ENCODE measurements at regions not wholly inside any gene's neighbourhood (a gene's known extent, or its start where the extent isn't known, plus 50 kb on each side); places are given as distances from the start of the nearest gene placed in this dataset.

- intact Hi-C loops (cut with micrococcal nuclease), result no loop called here
- no peak overlapping the region for H3K9ac ChIP-seq (ENCODE audit: low read length)
- H2AFZ ChIP-seq (ENCODE audit: insufficient read depth, low read depth, low read length, poor library complexity, severe bottlenecking), result no peak overlapping the region
- H3K27ac ChIP-seq (ENCODE audit: low read length in 2 of 2), result no peak overlapping the region
- TF ChIP-seq, protein P1, sequence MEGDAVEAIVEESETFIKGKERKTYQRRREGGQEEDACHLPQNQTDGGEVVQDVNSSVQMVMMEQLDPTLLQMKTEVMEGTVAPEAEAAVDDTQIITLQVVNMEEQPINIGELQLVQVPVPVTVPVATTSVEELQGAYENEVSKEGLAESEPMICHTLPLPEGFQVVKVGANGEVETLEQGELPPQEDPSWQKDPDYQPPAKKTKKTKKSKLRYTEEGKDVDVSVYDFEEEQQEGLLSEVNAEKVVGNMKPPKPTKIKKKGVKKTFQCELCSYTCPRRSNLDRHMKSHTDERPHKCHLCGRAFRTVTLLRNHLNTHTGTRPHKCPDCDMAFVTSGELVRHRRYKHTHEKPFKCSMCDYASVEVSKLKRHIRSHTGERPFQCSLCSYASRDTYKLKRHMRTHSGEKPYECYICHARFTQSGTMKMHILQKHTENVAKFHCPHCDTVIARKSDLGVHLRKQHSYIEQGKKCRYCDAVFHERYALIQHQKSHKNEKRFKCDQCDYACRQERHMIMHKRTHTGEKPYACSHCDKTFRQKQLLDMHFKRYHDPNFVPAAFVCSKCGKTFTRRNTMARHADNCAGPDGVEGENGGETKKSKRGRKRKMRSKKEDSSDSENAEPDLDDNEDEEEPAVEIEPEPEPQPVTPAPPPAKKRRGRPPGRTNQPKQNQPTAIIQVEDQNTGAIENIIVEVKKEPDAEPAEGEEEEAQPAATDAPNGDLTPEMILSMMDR (IDR thresholded peaks at IDR 0.05), result no peak
- no peak for TF ChIP-seq EZH2 (IDR thresholded peaks at IDR 0.05; ENCODE audit: borderline replicate concordance, insufficient read depth, low read depth, low read length, poor library complexity, severe bottlenecking)
- POLR2A ChIA-PET, result no interaction called here
- Mint-ChIP-seq H3K4me1 (no peaks in the 10 kb centered on the region), H3K9me3 (ENCODE audit: insufficient read depth) (no peaks in the 10 kb centered on the region), H3K4me3 (no peak overlapping the region), H3K27ac (no peak overlapping the region), H3K27me3 (no peaks in the 10 kb centered on the region)
- WGBS (ENCODE audit: insufficient coverage), result 86% methylated on average over 5 of the region's 6 CpGs
- no peaks in the 10 kb centered on the region for H3K4me1 ChIP-seq (ENCODE audit: control insufficient read depth in 2 of 2, insufficient read depth in 2 of 2, low read length in 2 of 2)
- CTCF ChIA-PET, result no interaction called here
- H3K4me3 ChIP-seq (ENCODE audit: control extremely low read depth in 1 of 5, extremely low read depth in 1 of 5, insufficient read depth in 1 of 5, low read depth in 2 of 5, low read length in 4 of 5), result no peak overlapping the region
- no peak overlapping the region for H3K4me2 ChIP-seq (replicated peaks; ENCODE audit: low read depth, low read length, poor library complexity, severe bottlenecking)
- no peaks in the 10 kb centered on the region for H3K27me3 ChIP-seq (replicated peaks in 1 of 4; ENCODE audit: control extremely low read depth in 1 of 4, control insufficient read depth in 3 of 4, insufficient read depth in 4 of 4, low read length in 3 of 4)
- H3K79me2 ChIP-seq (ENCODE audit: control insufficient read depth, insufficient read depth, low read length), result no peaks in the 10 kb centered on the region
- DNase-seq, result no peak
- no peaks in the 10 kb centered on the region for H4K20me1 ChIP-seq (ENCODE audit: control insufficient read depth, insufficient read depth, low read length, poor library complexity, severe bottlenecking)
- H3K36me3 ChIP-seq (replicated peaks in 1 of 2; ENCODE audit: control extremely low read depth in 1 of 2, control insufficient read depth in 1 of 2, extremely low read depth in 1 of 2, insufficient read depth in 2 of 2, low read length in 1 of 2), result no peaks in the 10 kb centered on the region
- ATAC-seq (ENCODE audit: low read depth), result no peak
- H3K9me3 ChIP-seq (ENCODE audit: control extremely low read depth in 1 of 3, control insufficient read depth in 2 of 3, insufficient read depth in 1 of 3, low read length in 2 of 3), result peaks cover 0 to 2% (median 0%) of the 10 kb centered on the region in 3 donors
Measured at GRCh38 chr2:16293398-16293797, 353.0 kb downstream of the MYCN start.

DNA sequence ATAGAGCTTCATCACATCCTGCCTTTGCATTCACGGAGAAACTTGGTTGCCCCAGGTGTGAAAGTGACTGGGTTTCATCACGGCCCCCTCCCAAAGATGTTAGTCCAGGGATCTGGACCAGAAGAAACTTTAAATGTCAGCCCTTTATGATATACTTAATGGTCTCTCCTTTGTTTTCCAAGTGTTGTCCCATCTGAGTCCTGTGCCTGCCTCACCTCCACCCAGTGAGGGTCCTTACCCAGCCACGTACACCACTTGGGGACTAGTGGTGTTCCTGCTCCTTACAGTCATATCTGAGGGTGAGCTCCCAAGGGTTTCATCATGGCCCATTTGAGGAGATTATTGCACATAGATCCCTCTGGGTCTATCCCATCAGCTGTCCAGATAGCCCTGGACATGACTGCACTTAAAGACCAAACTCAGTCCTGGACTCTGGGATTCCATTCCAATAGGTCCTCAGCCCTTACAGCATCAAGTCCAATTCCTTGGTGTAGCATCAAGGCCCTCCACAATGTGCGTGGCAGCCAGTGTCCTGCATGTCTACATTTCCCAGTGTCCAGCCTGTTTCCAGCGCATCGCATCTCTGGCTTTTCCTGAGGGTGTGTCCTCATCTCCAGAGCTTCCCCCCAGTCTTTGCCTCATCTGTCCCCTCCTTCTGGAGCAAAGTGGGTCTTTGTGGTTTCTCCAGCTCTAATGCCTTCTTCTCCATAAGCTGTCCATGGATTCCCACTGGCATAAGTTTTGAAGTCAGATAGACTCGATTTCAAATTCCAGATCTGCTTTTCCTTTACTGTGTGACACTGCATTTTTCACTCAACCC is 351.6 kb downstream of the MYCN start:
- no peaks in the 10 kb centered on the region for H3K36me3 ChIP-seq (replicated peaks in 1 of 2; ENCODE audit: control extremely low read depth in 1 of 2, control insufficient read depth in 1 of 2, extremely low read depth in 1 of 2, insufficient read depth in 2 of 2, low read length in 1 of 2)
- no peak overlapping the region for H2AFZ ChIP-seq (ENCODE audit: insufficient read depth, low read depth, low read length, poor library complexity, severe bottlenecking)
- no peak for DNase-seq
- intact Hi-C loops (cut with micrococcal nuclease), result no loop called here
- no peaks in the 10 kb centered on the region for H3K27me3 ChIP-seq (replicated peaks in 1 of 4; ENCODE audit: control extremely low read depth in 1 of 4, control insufficient read depth in 3 of 4, insufficient read depth in 4 of 4, low read length in 3 of 4)
- 97% methylated on average over 6 of the region's 7 CpGs for WGBS (ENCODE audit: insufficient coverage)
- no peak overlapping the region for H3K9ac ChIP-seq (ENCODE audit: low read length)
- POLR2A ChIA-PET, result no interaction called here
- H3K27ac ChIP-seq (ENCODE audit: low read length in 2 of 2), result no peak overlapping the region
- no peaks in the 10 kb centered on the region for H3K4me1 ChIP-seq (ENCODE audit: control insufficient read depth in 2 of 2, insufficient read depth in 2 of 2, low read length in 2 of 2)
- no peak for ATAC-seq (ENCODE audit: low read depth)
- no peaks in the 10 kb centered on the region for H3K79me2 ChIP-seq (ENCODE audit: control insufficient read depth, insufficient read depth, low read length)
- H3K27ac Mint-ChIP-seq, result no peak overlapping the region
- H3K4me3 ChIP-seq (ENCODE audit: control extremely low read depth in 1 of 5, extremely low read depth in 1 of 5, insufficient read depth in 1 of 5, low read depth in 2 of 5, low read length in 4 of 5), result no peak overlapping the region
- no peaks in the 10 kb centered on the region for H4K20me1 ChIP-seq (ENCODE audit: control insufficient read depth, insufficient read depth, low read length, poor library complexity, severe bottlenecking)
- H3K4me1 Mint-ChIP-seq, result no peaks in the 10 kb centered on the region
- CTCF ChIA-PET, result no interaction called here
- H3K9me3 ChIP-seq (ENCODE audit: control extremely low read depth in 1 of 3, control insufficient read depth in 2 of 3, insufficient read depth in 1 of 3, low read length in 2 of 3), result peaks cover 0 to 2% (median 0%) of the 10 kb centered on the region in 3 donors
- H3K9me3 Mint-ChIP-seq (ENCODE audit: insufficient read depth), result no peaks in the 10 kb centered on the region
- H3K4me3 Mint-ChIP-seq, result no peak overlapping the region
- no peak overlapping the region for H3K4me2 ChIP-seq (replicated peaks; ENCODE audit: low read depth, low read length, poor library complexity, severe bottlenecking)
- H3K27me3 Mint-ChIP-seq, result no peaks in the 10 kb centered on the region
- no peak for TF ChIP-seq EZH2 (IDR thresholded peaks at IDR 0.05; ENCODE audit: borderline replicate concordance, insufficient read depth, low read depth, low read length, poor library complexity, severe bottlenecking)
- TF ChIP-seq, protein P1 (IDR thresholded peaks at IDR 0.05), result no peak

Measured in B cell (primary cell).